Lower lobe of right lung (tissue), 2 donors: ENCODE measurements at regions not wholly inside any gene's neighbourhood (a gene's known extent, or its start where the extent isn't known, plus 50 kb on each side); places are given as distances from the start of the nearest gene placed in this dataset.
A peak's percentile ranks its signal among the peaks of the same experiment; 100 is the strongest.
"Not testable (repeated sequence)": the region's sequence is repeated elsewhere in the genome, so short reads cannot be mapped to it uniquely, and the experiment has no call there.

Experiments used
- ATAC-seq, 2 donors: fragments of 200-7000 bp; cut with Tn5 transposase; one replicate each; pipeline ENCODE4 v1.9.1; 2020 to 2022; ENCODE audit warnings: mild to moderate bottlenecking in 2 of 2, moderate library complexity in 2 of 2
- DNase-seq: peaks from one replicate; pipeline ENCODE4 v3.0.0-alpha.2; 2020
- H3K27ac ChIP-seq: fragments of 200-600 bp; one replicate; pipeline ENCODE4 v1.8.0; 2022
- H3K27me3 ChIP-seq: fragments of 200-600 bp; one replicate; pipeline ENCODE4 v1.8.0; 2022; ENCODE audit warnings: low read depth
- H3K36me3 ChIP-seq: fragments of 200-600 bp; one replicate; pipeline ENCODE4 v1.8.0; 2022; ENCODE audit warnings: mild to moderate bottlenecking
- H3K4me1 ChIP-seq: fragments of 200-600 bp; one replicate; pipeline ENCODE4 v1.8.0; 2022
- H3K4me3 ChIP-seq: fragments of 200-600 bp; one replicate; pipeline ENCODE4 v1.8.0; 2022; ENCODE audit warnings: mild to moderate bottlenecking
- H3K9me3 ChIP-seq: fragments of 200-600 bp; one replicate; pipeline ENCODE4 v1.8.0; 2022
- intact Hi-C: fragments of 100-400 bp; cut with DNase I; formaldehyde crosslinking; loops from one replicate; pipeline ENCODE4 v1.11.0; 2022
- TF ChIP-seq, protein P1 (sequence below): fragments of 200-600 bp; IDR thresholded peaks from one replicate; pipeline ENCODE4 v1.8.0; 2022; ENCODE audit warnings: antibody characterized with exemption, mild to moderate bottlenecking
- donor health status: DM: no; HTN: yes; CAD: no; lungs with severe emphysema.

DNA sequence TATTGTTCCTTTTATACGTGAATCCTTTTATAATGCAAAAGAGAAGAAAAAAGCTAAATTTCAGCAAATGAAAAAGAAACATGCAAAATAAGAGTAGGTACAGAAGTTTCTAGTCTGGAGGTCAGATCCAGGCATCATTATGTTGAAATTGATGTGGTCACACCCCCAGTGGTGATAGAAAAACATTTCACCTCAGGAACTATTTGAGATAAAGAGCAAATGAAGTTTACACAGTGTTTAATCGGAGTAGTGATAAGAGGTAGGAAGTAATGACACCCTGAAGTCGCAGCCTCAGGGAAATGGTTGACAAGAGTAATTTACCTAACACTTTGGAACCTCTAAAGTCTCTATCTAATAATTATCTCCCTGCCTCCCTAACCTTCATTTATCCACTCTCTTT lies 536.0 kb upstream of the STEAP1 start:
- Histone ChIP-seq H3K4me1 (no peaks in the 10 kb centered on the region), H3K36me3 (no peaks in the 10 kb centered on the region), H3K4me3 (no peak overlapping the region), H3K9me3 (no peaks in the 10 kb centered on the region), H3K27me3 (no peaks in the 10 kb centered on the region), H3K27ac (no peak overlapping the region)
- ATAC-seq (no peak), DNase-seq (no peak)
- intact Hi-C loops: no loop called here
- TF ChIP-seq, protein P1, sequence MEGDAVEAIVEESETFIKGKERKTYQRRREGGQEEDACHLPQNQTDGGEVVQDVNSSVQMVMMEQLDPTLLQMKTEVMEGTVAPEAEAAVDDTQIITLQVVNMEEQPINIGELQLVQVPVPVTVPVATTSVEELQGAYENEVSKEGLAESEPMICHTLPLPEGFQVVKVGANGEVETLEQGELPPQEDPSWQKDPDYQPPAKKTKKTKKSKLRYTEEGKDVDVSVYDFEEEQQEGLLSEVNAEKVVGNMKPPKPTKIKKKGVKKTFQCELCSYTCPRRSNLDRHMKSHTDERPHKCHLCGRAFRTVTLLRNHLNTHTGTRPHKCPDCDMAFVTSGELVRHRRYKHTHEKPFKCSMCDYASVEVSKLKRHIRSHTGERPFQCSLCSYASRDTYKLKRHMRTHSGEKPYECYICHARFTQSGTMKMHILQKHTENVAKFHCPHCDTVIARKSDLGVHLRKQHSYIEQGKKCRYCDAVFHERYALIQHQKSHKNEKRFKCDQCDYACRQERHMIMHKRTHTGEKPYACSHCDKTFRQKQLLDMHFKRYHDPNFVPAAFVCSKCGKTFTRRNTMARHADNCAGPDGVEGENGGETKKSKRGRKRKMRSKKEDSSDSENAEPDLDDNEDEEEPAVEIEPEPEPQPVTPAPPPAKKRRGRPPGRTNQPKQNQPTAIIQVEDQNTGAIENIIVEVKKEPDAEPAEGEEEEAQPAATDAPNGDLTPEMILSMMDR: no peak

- Histone ChIP-seq H3K9me3 (no peaks in the 10 kb centered on the region), H3K4me1 (no peaks in the 10 kb centered on the region), H3K27me3 (no peaks in the 10 kb centered on the region), H3K36me3 (no peaks in the 10 kb centered on the region), H3K27ac (no peak overlapping the region), H3K4me3 (no peak overlapping the region)
- intact Hi-C loops: no loop called here
- no peak for ATAC-seq
- DNase-seq: no peak
- TF ChIP-seq, protein P1: no peak
Measured at GRCh38 chr7:89621925-89622641, 532.2 kb upstream of the STEAP1 start.

- Histone ChIP-seq H3K36me3 (no peaks in the 10 kb centered on the region), H3K27me3 (no peaks in the 10 kb centered on the region), H3K9me3 (no peaks in the 10 kb centered on the region), H3K4me3 (no peak overlapping the region), H3K4me1 (no peaks in the 10 kb centered on the region), H3K27ac (no peak overlapping the region)
- DNase-seq (no peak), ATAC-seq (peak; percentile 71 to 77)
- intact Hi-C loops: no loop called here
- TF ChIP-seq, protein P1: peak; percentile 51
Measured at GRCh38 chr7:89623018-89623672, 531.1 kb upstream of the STEAP1 start.

- H3K27me3 ChIP-seq, H3K4me1 ChIP-seq, H3K27ac ChIP-seq, H3K9me3 ChIP-seq, ATAC-seq, DNase-seq, H3K36me3 ChIP-seq, intact Hi-C loops, H3K4me3 ChIP-seq: not testable (repeated sequence)
Measured at GRCh38 chr7:89624155-89624554, 530.1 kb upstream of the STEAP1 start.

- ATAC-seq: no peak
- H3K9me3 ChIP-seq: no peaks in the 10 kb centered on the region
- H3K36me3 ChIP-seq: no peaks in the 10 kb centered on the region
- no peaks in the 10 kb centered on the region for H3K4me1 ChIP-seq
- H3K27me3 ChIP-seq: no peaks in the 10 kb centered on the region
- no peak for DNase-seq
- TF ChIP-seq, protein P1: no peak
- H3K27ac ChIP-seq: no peak overlapping the region
- no peak overlapping the region for H3K4me3 ChIP-seq
- intact Hi-C loops: no loop called here
Measured at GRCh38 chr7:89648509-89648908, 505.8 kb upstream of the STEAP1 start.

GRCh38 chr7:89655946-89656345 lies 498.3 kb upstream of the STEAP1 start:
- intact Hi-C loops: no loop called here
- no peaks in the 10 kb centered on the region for H3K27me3 ChIP-seq
- TF ChIP-seq, protein P1: no peak
- H3K4me1 ChIP-seq: no peaks in the 10 kb centered on the region
- H3K36me3 ChIP-seq: no peaks in the 10 kb centered on the region
- no peak for DNase-seq
- no peak for ATAC-seq
- H3K4me3 ChIP-seq: no peak overlapping the region
- H3K9me3 ChIP-seq: no peaks in the 10 kb centered on the region
- H3K27ac ChIP-seq: no peak overlapping the region
